IPS-18c (cell line): ENCODE measurements at regions not wholly inside any gene's neighbourhood (a gene's known extent, or its start where the extent isn't known, plus 50 kb on each side); places are given as distances from the start of the nearest gene placed in this dataset.

ENCODE experiments used
- H3K4me3 ChIP-seq: 2 replicates; pipeline ENCODE4 v1.7.0; 2013; ENCODE audit warnings: low read depth, mild to moderate bottlenecking, low read length, moderate library complexity; ENCODE audit not compliant: insufficient read depth
- H3K9me3 ChIP-seq: one replicate; pipeline ENCODE4 v1.6.1; 2013; ENCODE audit warnings: mild to moderate bottlenecking, low read length, moderate library complexity; ENCODE audit not compliant: control insufficient read depth, insufficient read depth

GRCh38 chr14:49966971-49967630 is 74.2 kb downstream of the ARF6 start:
- Histone ChIP-seq H3K4me3 (no peak overlapping the region), H3K9me3 (no peaks in the 10 kb centered on the region)

- Histone ChIP-seq H3K9me3 (no peaks in the 10 kb centered on the region), H3K4me3 (no peak overlapping the region)
Observed at GRCh38 chr14:49969961-49970360, 77.1 kb downstream of the ARF6 start.

DNA sequence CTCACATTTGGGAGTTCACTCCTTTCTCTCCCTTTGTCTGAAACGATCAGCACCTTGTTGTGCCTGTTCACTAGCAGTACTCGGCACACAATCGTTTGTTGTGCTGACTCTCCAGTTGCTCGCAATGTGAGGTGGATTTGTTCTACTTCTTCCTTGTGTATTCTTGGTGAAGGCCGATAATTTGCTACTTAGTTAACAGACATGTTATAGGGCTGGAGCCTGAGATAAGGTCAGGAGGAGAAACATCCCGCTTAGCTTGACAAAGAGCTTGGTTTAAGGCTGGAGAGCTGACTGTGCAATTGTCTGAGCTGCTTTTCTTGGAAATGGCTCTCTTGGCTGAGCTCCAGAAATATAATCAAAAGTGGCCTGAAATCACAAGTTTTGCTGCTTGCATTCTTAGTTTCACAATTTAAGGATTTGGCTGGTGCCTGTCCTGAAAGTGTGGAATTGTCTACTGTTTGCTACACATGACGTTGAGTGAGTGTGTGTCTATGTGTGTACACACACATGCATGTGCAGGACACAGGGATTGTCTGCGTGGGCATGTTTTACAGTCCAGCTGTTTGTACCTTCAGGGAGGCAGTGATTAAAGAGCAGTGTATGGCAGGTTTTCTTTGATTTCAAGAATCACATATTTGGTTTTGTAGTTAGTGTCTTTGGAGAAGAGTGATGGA is 77.7 kb downstream of the ARF6 start:
- Histone ChIP-seq H3K4me3 (no peak overlapping the region), H3K9me3 (no peaks in the 10 kb centered on the region)

GRCh38 chr14:49971156-49972130 is 78.6 kb downstream of the ARF6 start:
- Histone ChIP-seq H3K4me3 (no peak overlapping the region), H3K9me3 (no peaks in the 10 kb centered on the region)

- H3K4me3 ChIP-seq = no peak overlapping the region
- H3K9me3 ChIP-seq = no peaks in the 10 kb centered on the region
Observed at GRCh38 chr14:49972131-49972671, 79.3 kb downstream of the ARF6 start.

DNA sequence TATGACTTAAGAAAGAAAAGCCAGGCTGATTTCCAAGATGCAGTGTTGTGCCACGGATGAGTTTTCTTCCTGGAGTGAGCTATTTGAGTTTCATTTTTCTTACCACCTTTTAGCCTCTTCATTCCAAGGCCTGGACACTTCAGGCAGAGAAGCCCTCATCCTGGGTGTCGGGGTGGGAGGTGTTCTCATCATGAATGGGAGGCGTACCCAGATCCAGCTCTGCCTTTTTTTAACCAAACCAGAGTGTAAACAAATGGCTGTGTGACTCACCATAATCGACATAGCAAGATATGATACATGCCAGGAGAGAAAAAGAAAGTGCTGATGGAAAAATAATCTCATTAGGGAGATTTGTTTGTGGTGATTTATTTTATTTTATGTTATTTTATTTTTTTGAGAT is 79.9 kb downstream of the ARF6 start:
- Histone ChIP-seq H3K4me3 (no peak overlapping the region), H3K9me3 (no peaks in the 10 kb centered on the region)

GRCh38 chr14:49975276-49975675 is 82.4 kb downstream of the ARF6 start:
- H3K4me3 ChIP-seq = no peak overlapping the region
- H3K9me3 ChIP-seq = no peaks in the 10 kb centered on the region

DNA sequence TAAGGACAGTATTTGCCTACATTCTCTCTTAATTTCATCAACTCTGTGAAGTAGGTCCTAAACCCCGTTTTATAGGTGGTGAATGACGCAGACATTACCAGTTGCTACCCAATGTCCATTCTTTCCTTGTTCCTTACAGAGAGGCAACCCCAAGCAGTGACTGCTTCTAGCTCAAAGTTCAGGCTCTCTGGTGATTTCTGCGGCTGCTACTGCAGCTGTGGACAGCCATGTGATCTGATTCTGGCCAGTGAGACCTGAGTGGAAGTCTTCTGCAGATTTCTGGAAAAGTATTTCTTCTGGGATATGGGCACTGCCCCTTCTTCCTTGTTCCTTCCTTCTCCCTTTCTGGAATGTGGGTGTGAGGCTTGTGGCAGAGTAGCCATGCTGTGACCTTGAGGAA is 82.9 kb downstream of the ARF6 start:
- Histone ChIP-seq H3K4me3 (no peak overlapping the region), H3K9me3 (no peaks in the 10 kb centered on the region)

GRCh38 chr14:49977126-49977841 is 84.4 kb downstream of the ARF6 start:
- no peak overlapping the region for H3K4me3 ChIP-seq
- no peaks in the 10 kb centered on the region for H3K9me3 ChIP-seq

DNA sequence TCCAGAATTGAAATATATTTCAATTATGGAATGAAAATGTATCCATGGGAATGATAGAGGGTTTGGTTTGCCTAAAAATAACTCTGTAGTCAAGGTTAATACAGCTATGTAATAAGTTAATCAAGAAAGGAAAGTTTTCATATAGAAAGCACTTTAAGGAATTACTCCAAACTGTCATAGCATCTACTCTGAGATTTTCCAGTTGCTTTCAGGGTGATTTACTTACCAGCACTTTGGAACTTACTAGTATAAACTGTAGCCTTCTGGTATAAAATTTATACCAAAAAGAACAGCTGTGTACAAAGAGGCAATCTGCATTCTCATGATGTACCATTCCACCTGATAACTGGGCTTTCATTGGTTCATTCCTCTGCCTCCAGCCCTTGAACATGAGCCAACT is 87.1 kb downstream of the ARF6 start:
- Histone ChIP-seq H3K4me3 (no peak overlapping the region), H3K9me3 (no peaks in the 10 kb centered on the region)

- Histone ChIP-seq H3K9me3 (no peaks in the 10 kb centered on the region), H3K4me3 (no peak overlapping the region)
Observed at GRCh38 chr14:49982082-49982481, 89.2 kb downstream of the ARF6 start.

GRCh38 chr14:49982501-49982951 is 89.6 kb downstream of the ARF6 start:
- H3K4me3 ChIP-seq = no peak overlapping the region
- no peaks in the 10 kb centered on the region for H3K9me3 ChIP-seq

GRCh38 chr14:49984424-49984823 is 91.5 kb downstream of the ARF6 start:
- H3K9me3 ChIP-seq = no peaks in the 10 kb centered on the region
- H3K4me3 ChIP-seq = no peak overlapping the region

- no peaks in the 10 kb centered on the region for H3K9me3 ChIP-seq
- no peak overlapping the region for H3K4me3 ChIP-seq
Observed at GRCh38 chr14:49986343-49987014, 93.6 kb downstream of the ARF6 start.

- Histone ChIP-seq H3K4me3 (no peak overlapping the region), H3K9me3 (no peaks in the 10 kb centered on the region)
Observed at GRCh38 chr14:49988080-49988990, 95.5 kb downstream of the ARF6 start.

GRCh38 chr14:49989966-49990365 is 97.1 kb downstream of the ARF6 start:
- Histone ChIP-seq H3K4me3 (no peak overlapping the region), H3K9me3 (no peaks in the 10 kb centered on the region)
